Suppressor macrophage treated with lipopolysaccharide for 4 hours (primary cell): ENCODE measurements at regions not wholly inside any gene's neighbourhood (a gene's known extent, or its start where the extent isn't known, plus 50 kb on each side); places are given as distances from the start of the nearest gene placed in this dataset.
"Not testable (repeated sequence)": the region's sequence is repeated elsewhere in the genome, so short reads cannot be mapped to it uniquely, and the experiment has no call there.

ENCODE experiments used
- DNase-seq: peaks from one replicate; pipeline ENCODE4 v3.0.0-alpha.2; 2020

DNA sequence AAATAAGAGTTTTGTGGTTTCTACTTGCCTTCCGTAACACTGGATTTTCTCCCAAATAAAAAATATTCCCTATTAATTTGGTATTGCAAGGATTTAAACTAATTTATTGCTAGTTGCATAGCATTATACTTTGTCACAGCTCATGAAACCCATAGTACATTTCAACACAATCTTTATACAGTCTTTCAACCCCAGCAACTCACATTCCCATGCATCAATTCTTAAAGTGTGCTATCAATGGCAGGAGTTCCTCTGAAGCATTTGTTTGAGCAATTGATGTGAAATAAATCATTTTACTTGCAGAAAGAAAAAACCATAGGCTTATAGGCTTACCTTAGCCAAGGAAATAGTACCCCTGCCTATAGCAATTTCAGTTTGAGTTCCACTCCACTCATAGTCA, 251.9 kb downstream of the PAPSS1 start:
- DNase-seq, result no peak

- no peak for DNase-seq
These were observed 252.6 kb downstream of the PAPSS1 start for GRCh38 chr4:107467461-107467860.

- no peak for DNase-seq
These were observed 261.8 kb downstream of the PAPSS1 start for GRCh38 chr4:107458194-107458593.

DNA sequence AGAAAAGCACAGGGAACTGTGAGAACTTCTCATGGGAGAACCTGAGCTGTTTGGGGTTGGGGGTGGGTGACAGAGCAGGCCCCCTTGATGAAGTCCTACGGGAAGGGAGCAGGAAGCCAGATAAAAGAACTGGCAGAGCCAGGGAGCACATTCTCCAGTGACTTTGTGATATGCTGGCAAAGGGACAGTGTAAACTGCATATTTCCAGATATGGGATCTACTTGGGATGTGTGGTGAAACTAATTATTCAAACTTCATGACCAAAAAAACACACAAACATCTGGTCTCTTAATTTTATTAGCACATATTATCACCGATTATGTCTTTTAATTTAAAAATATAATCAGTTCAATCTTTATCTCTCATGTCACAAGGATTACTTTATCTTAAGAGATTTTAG, 266.0 kb downstream of the PAPSS1 start:
- DNase-seq, result no peak

- DNase-seq, result no peak
These were observed 267.1 kb downstream of the PAPSS1 start for GRCh38 chr4:107452717-107453630.

GRCh38 chr4:107449611-107450369, 270.2 kb downstream of the PAPSS1 start:
- DNase-seq, result no peak

- DNase-seq, result no peak
These were observed 277.4 kb downstream of the PAPSS1 start for GRCh38 chr4:107442538-107443111.

GRCh38 chr4:107439401-107439800, 280.6 kb downstream of the PAPSS1 start:
- DNase-seq, result no peak

GRCh38 chr4:107436471-107436870, 283.6 kb downstream of the PAPSS1 start:
- not testable (repeated sequence) for DNase-seq

- no peak for DNase-seq
These were observed 287.6 kb downstream of the PAPSS1 start for GRCh38 chr4:107432451-107432850.

DNA sequence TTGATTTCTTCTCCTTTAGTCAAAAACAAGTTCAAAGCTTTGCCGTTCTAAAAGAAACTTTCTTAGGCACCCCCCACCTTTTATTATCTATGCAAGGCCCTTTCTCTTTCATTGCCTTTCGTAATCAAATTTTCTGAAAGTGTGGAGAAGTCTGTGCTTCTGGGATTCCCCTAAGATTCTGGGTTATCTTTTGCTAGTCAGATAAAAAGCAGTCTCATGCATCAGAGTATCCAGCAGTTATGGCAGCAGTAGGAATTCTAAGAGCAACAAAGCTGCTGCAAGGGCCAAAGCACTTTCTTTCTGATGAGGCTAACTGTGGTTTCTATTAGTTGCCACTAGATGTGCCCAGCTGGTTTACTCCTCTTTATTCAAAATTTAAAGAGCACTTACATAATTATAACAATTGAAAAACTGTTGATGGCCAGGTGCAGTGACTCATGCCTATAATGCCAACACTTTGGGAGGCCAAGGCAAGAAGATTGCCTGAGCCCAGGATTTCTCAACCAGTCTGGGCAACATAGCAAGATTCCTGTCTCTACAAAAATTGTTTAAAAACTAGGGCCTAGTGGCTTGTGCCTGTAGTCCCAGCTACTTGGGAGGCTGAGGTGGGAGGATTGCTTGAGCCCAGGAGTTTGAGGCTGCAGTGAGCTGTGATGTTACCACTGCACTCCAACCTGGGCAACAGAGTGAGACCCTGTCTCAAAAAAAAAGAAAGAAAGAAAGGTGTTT, 296.2 kb downstream of the PAPSS1 start:
- no peak for DNase-seq

DNA sequence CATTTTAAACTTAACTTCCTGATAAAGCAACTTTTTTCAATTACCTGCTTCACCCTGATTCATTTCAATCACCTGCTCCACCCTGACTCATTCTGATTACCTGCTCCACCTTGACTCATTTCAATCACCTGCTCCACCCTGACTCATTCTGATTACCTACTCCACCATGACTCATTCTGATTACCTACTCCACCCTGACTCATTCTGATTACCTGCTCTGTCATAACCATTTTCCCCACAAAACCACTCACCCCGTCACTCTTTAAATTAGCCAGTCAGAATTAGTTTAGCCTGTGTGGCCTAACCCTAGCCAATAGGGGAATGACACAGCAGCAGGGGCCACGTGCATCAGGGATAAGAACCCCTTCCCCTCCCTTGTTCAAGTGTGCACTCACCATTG, 300.5 kb downstream of the PAPSS1 start:
- not testable (repeated sequence) for DNase-seq

DNA sequence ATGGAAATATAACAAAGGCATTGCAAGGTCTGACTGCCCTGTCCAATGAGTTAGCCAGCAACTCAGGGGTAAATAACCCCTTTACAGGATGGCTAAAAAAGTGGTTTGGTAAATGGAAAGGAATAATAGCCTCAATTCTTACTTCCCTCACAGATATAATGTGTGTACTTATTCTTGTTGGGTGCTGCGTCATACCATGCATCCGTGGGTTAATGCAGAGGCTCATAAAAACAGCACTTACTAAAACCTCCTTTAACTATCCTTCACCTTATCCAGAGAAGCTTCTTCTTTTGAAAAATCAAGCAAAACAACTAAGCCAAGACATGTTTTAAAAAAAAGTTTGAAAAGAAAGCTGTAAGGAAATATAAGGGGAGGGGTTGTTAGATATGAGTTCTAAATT, 301.0 kb downstream of the PAPSS1 start:
- DNase-seq, result no peak

DNA sequence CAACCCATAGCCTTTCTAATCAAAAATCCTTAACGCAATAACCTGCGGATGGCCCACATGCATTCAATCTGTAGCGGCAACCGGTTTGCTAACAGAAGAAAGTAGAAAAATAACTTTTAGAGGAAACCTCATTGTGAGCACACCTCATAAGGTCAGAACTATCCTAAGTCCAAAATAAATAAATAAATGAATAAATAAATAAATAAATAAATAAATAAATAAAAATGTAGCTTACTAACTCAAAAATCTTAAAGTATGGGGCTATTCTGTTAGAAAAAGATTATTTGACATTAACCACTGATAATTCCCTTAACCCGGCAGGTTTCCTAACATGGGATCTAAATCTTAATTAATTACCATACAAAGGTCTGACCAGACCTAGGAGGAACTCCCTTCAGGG, 304.5 kb downstream of the PAPSS1 start:
- DNase-seq, result not testable (repeated sequence)

DNA sequence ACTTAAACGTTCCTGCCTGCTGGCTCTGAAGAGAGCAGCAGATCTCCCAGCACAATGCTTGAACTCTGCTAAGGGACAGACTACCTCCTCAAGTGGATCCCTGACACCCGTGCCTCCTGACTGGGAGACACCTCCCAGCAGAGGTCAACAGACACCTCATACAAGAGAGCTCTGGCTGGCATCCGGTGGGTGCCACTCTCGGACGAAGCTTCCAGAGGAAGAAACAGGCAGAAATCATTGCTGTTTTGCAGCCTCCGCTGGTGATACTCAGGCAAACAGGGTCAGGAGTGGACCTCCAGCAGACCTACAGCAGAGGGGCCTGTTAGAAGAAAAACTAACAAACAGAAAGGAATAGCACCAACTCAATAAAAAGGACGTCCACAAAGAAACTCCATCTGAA, 310.2 kb downstream of the PAPSS1 start:
- DNase-seq, result not testable (repeated sequence)

GRCh38 chr4:107408968-107409367, 311.1 kb downstream of the PAPSS1 start:
- DNase-seq, result no peak

DNA sequence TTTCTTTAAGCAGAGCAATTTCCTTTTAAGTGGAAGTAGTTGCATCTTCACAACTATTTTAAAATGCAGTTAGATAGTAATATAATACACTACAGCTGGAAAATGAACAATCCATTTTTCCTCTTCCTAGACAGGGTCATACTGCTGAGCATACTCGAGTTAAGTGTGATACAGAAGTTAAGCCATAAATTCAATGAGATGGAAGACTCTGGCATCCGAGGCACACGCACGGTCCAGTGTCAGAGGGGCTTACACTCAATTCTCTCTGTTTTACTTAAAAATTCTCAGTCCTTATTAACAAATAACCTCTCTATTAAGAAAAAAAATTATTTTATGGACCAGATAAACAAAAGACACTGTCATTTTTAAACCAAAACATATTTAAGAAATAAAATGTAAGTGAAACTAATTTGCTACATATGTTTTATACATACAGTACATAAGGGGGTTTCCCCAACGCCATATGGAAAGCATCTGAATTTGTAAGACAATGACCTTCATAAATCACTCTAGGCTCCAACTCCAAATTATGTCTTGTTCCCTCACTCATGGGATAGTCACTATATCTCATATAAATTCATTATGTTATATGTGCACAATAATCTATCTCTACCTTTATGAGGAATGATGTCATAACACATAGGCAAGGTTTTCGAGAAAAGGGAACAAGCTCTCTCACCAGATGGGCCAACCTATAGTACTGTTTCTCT, 315.3 kb downstream of the PAPSS1 start:
- DNase-seq, result no peak

- DNase-seq, result no peak
These were observed 317.7 kb downstream of the PAPSS1 start for GRCh38 chr4:107402291-107402690.

DNA sequence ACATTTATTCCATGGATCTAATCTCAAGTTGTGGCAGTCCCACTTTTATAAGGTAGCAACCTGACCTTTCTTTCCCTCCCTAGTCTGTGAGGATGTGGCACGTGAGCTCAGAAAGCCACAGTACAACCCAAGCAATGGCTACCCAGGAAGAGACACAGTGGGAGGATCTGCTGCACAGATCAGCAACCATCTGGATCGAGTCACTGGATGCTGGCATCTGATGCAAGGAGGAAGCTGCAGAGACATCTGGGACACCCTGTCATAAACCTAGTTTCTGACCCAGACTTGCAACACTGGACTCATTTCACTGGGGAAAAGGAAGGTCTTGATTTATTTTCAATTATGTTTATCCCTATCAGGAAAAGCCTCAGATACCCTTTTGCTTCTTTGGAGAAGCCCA, 327.1 kb downstream of the PAPSS1 start:
- DNase-seq, result no peak

DNA sequence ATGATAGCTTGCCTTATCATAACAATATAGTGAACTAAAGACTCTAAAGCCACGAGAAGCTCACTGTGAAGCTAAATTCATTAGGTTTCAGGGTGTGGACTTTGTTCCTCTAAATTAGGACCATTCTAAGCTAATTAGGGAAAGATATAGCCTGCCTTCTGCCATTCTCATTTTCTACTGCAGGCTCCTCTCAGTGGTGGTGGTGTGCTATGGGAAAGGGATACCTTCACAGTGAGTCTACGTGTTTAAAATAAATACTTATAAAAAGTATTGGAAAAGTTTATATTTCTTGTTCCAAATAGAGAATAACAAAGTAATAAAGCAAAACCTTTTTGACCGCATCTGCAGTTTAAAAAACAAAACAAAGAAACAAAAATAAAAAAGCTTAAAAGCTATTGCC, 327.7 kb downstream of the PAPSS1 start:
- no peak for DNase-seq

GRCh38 chr4:107391630-107392028, 328.4 kb downstream of the PAPSS1 start:
- no peak for DNase-seq

GRCh38 chr4:107391009-107391629, 328.9 kb downstream of the PAPSS1 start:
- DNase-seq, result no peak
